ENCODE measurements at regions not wholly inside any gene's neighbourhood (a gene's known extent, or its start where the extent isn't known, plus 50 kb on each side); places are given as distances from the start of the nearest gene placed in this dataset.

- TF ChIP-seq CTCF (IDR thresholded peaks at IDR 0.05; ENCODE audit: poor library complexity): no peak
- TF ChIP-seq EZH2 (IDR thresholded peaks at IDR 0.05; ENCODE audit: borderline replicate concordance): no peak
Observed at GRCh38 chr2:192877159-192877558, 682.4 kb upstream of the TMEFF2 start.

Data from hepatocyte (in vitro differentiated cells).